Osteoblast (primary cell): ENCODE measurements at regions not wholly inside any gene's neighbourhood (a gene's known extent, or its start where the extent isn't known, plus 50 kb on each side); places are given as distances from the start of the nearest gene placed in this dataset.

Experiments used
- DNase-seq: peaks from one replicate; pipeline ENCODE4 v3.0.0; 2011; ENCODE audit warnings: low spot score, mixed read lengths; ENCODE audit not compliant: insufficient read length; ENCODE audit errors: missing footprints
- H2AFZ ChIP-seq: 2 replicates; pipeline ENCODE4 v1.6.0; 2011; ENCODE audit warnings: mild to moderate bottlenecking, low read length
- H3K27ac ChIP-seq: 2 replicates; pipeline ENCODE4 v1.5.1; 2011; ENCODE audit warnings: mild to moderate bottlenecking, low read depth, low read length, moderate library complexity
- H3K27me3 ChIP-seq: 2 replicates; pipeline ENCODE4 v1.6.0; 2012; ENCODE audit warnings: mild to moderate bottlenecking, control low read depth, inconsistent platforms, low read length, moderate library complexity; ENCODE audit not compliant: insufficient read depth
- H3K36me3 ChIP-seq: 2 replicates; pipeline ENCODE4 v1.5.1; 2011; ENCODE audit warnings: mild to moderate bottlenecking, low read length, control low read depth, moderate library complexity; ENCODE audit not compliant: insufficient read depth
- H3K4me1 ChIP-seq: 2 replicates; pipeline ENCODE4 v1.5.1; 2011; ENCODE audit warnings: mild to moderate bottlenecking, low read length, control low read depth, moderate library complexity; ENCODE audit not compliant: insufficient read depth
- H3K4me2 ChIP-seq: 2 replicates; pipeline ENCODE4 v1.6.0; 2011; ENCODE audit warnings: mild to moderate bottlenecking, low read length; ENCODE audit not compliant: insufficient read depth
- H3K4me3 ChIP-seq: fragments of 200-600 bp; sonication (generic); 3 replicates; pipeline ENCODE4 v1.5.1; 2012; ENCODE audit warnings: mild to moderate bottlenecking, low read length, inconsistent platforms; ENCODE audit not compliant: insufficient read depth
- H3K79me2 ChIP-seq: 2 replicates; pipeline ENCODE4 v1.6.0; 2012; ENCODE audit warnings: mild to moderate bottlenecking, low read length, control low read depth, inconsistent platforms; ENCODE audit not compliant: insufficient read depth
- H3K9me3 ChIP-seq: 2 replicates; pipeline ENCODE4 v1.5.1; 2011; ENCODE audit warnings: low read depth, low read length, control low read depth
- H4K20me1 ChIP-seq: 2 replicates; pipeline ENCODE4 v1.6.0; 2012; ENCODE audit warnings: mild to moderate bottlenecking, low read length, control low read depth; ENCODE audit not compliant: insufficient read depth
- TF ChIP-seq, protein P1 (sequence below): IDR thresholded peaks from 2 replicates; pipeline ENCODE4 v1.5.1; 2011; ENCODE audit warnings: mild to moderate bottlenecking, low read depth, low read length, moderate library complexity; ENCODE audit errors: extremely low read depth

DNA sequence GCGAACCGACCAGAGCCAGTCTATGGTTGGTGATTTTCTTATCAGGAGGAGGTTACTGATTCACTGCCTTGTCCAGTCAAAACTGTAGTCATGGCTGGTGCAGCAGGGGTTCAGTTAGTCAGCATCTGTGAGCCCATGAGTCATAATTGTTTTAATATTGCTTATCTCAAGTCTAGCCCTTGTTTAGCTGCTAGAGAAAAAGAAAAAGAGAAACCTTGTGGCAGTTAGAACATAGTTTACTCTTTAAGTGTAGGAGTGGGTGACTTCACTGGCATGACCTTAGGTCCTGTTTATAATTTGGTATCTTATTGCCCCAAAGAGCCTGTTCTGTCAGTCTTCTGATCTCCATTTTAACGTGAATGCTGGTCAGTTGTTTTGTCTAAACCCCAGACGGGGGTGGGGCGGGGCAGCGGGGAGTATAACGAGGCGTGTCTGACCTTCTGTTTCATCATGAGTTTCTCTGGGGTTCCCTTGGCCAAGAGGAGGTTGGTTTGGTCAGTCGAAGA is 76.9 kb upstream of the NFIL3 start:
- peak; percentile 86 for DNase-seq
- peak overlapping the region; percentile 61 for H3K4me2 ChIP-seq
- H3K79me2 ChIP-seq: no peaks in the 10 kb centered on the region
- H3K9me3 ChIP-seq: no peaks in the 10 kb centered on the region
- TF ChIP-seq, protein P1, sequence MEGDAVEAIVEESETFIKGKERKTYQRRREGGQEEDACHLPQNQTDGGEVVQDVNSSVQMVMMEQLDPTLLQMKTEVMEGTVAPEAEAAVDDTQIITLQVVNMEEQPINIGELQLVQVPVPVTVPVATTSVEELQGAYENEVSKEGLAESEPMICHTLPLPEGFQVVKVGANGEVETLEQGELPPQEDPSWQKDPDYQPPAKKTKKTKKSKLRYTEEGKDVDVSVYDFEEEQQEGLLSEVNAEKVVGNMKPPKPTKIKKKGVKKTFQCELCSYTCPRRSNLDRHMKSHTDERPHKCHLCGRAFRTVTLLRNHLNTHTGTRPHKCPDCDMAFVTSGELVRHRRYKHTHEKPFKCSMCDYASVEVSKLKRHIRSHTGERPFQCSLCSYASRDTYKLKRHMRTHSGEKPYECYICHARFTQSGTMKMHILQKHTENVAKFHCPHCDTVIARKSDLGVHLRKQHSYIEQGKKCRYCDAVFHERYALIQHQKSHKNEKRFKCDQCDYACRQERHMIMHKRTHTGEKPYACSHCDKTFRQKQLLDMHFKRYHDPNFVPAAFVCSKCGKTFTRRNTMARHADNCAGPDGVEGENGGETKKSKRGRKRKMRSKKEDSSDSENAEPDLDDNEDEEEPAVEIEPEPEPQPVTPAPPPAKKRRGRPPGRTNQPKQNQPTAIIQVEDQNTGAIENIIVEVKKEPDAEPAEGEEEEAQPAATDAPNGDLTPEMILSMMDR: no peak
- peak overlapping the region; percentile 52 for H3K4me3 ChIP-seq
- peaks cover 30% of the 10 kb centered on the region for H3K4me1 ChIP-seq
- peak overlapping the region; percentile 58 for H2AFZ ChIP-seq
- H4K20me1 ChIP-seq: no peaks in the 10 kb centered on the region
- H3K27me3 ChIP-seq: no peaks in the 10 kb centered on the region
- H3K27ac ChIP-seq: peak overlapping the region; percentile 84
- no peaks in the 10 kb centered on the region for H3K36me3 ChIP-seq

DNA sequence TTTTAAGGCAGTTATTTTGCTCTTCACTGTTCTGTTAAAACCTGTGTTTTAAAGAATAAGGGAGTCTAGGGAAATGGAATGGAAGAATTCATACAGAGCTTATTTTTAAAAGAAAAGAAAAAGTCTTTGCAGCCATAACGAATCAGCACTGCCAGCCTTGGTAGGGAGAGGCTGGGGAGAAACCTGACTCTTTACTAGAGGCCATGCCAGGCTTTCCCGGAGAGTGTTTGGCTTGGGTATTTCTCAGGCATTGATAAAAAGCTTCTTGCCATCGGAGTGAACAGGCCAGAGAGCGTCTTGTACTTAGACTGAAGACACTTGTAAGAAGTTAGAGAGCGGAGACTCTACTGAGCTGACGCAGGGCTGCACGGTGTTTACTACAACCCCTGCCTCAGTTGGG is 72.7 kb upstream of the NFIL3 start:
- H3K4me2 ChIP-seq: peak overlapping the region; percentile 59
- H3K36me3 ChIP-seq: no peaks in the 10 kb centered on the region
- H3K27me3 ChIP-seq: no peaks in the 10 kb centered on the region
- no peaks in the 10 kb centered on the region for H3K9me3 ChIP-seq
- no peaks in the 10 kb centered on the region for H4K20me1 ChIP-seq
- TF ChIP-seq, protein P1: no peak
- peak overlapping the region; percentile 39 for H2AFZ ChIP-seq
- H3K27ac ChIP-seq: peak overlapping the region; percentile 98
- H3K4me3 ChIP-seq: no peak overlapping the region
- H3K4me1 ChIP-seq: peaks cover 38% of the 10 kb centered on the region
- no peak for DNase-seq
- no peaks in the 10 kb centered on the region for H3K79me2 ChIP-seq

DNA sequence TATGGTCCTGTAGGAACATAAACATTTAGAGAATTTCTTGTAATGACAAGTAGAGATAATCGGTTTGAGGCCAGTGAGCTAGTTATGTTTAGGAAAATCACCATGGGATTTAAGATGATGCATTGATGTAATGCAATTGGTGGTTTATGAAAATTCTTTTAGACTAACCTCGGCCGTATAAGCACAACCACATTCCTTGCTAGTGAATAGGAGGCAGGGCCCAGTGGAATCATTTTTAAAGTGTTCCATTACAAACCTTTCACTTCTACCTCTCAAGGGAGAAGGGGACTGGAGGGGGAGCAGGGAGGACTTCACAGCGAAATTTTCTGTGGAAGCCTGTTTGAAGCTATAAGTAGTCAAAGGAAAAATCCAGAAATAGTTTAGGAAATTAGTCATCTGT is 71.8 kb upstream of the NFIL3 start:
- peak; percentile 83 for DNase-seq
- no peaks in the 10 kb centered on the region for H3K9me3 ChIP-seq
- no peak overlapping the region for H2AFZ ChIP-seq
- peak overlapping the region; percentile 98 for H3K27ac ChIP-seq
- H3K4me1 ChIP-seq: peaks cover 33% of the 10 kb centered on the region
- H3K4me2 ChIP-seq: peak overlapping the region; percentile 72
- H3K36me3 ChIP-seq: no peaks in the 10 kb centered on the region
- no peak overlapping the region for H3K4me3 ChIP-seq
- TF ChIP-seq, protein P1: no peak
- H3K27me3 ChIP-seq: no peaks in the 10 kb centered on the region
- H3K79me2 ChIP-seq: no peaks in the 10 kb centered on the region
- no peaks in the 10 kb centered on the region for H4K20me1 ChIP-seq

DNA sequence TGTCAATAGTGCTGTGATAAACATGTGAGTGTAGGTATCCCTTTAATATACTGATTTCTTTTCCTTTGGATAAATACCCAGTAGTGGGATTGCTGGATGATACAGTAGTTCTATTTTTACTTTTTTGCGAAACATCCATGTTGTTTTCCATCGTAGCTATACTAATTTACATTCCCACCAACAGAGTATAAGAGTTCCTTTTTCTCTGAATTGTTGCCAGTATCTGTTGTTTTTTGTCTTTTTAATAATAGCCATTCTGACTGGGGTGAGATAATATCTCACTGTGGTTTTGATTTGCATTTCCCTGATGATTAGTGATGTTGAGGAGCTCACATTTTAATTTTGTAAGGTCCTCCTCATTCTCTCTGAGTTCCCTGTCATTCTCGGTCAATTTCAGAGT is 71.1 kb upstream of the NFIL3 start:
- no peaks in the 10 kb centered on the region for H3K9me3 ChIP-seq
- DNase-seq: no peak
- TF ChIP-seq, protein P1: no peak
- no peaks in the 10 kb centered on the region for H3K79me2 ChIP-seq
- H3K27me3 ChIP-seq: no peaks in the 10 kb centered on the region
- H3K4me3 ChIP-seq: no peak overlapping the region
- H3K4me1 ChIP-seq: peaks cover 31% of the 10 kb centered on the region
- no peaks in the 10 kb centered on the region for H3K36me3 ChIP-seq
- H3K27ac ChIP-seq: peak overlapping the region; percentile 98
- peak overlapping the region; percentile 1 for H2AFZ ChIP-seq
- no peaks in the 10 kb centered on the region for H4K20me1 ChIP-seq
- H3K4me2 ChIP-seq: peak overlapping the region; percentile 72
